Right cardiac atrium (tissue), 5 donors: ENCODE measurements at regions not wholly inside any gene's neighbourhood (a gene's known extent, or its start where the extent isn't known, plus 50 kb on each side); places are given as distances from the start of the nearest gene placed in this dataset.
A peak's percentile ranks its signal among the peaks of the same experiment; 100 is the strongest.

Experiments used
- ATAC-seq, 2 donors: fragments of 200-7000 bp; cut with Tn5 transposase; one replicate each; pipeline versions ENCODE4 v1.8.0 to v1.9.1; 2020; ENCODE audit warnings: moderate library complexity in 2 of 2, mild to moderate bottlenecking in 1 of 2
- DNase-seq, 3 donors: peaks; one replicate each; pipeline ENCODE4 v3.0.0-alpha.2; 2020
- H3K27ac ChIP-seq: one replicate; pipeline ENCODE4 v1.5.1; 2013; ENCODE audit warnings: mild to moderate bottlenecking, low read length, control low read depth, moderate library complexity
- H3K27me3 ChIP-seq: one replicate; pipeline ENCODE4 v1.6.1; 2013; ENCODE audit not compliant: control insufficient read depth, insufficient read depth
- H3K4me1 ChIP-seq: one replicate; pipeline ENCODE4 v1.6.1; 2013; ENCODE audit warnings: low read length; ENCODE audit not compliant: control insufficient read depth, insufficient read depth
- H3K4me3 ChIP-seq: one replicate; pipeline ENCODE4 v1.5.1; 2013; ENCODE audit warnings: low read length, control low read depth
- H3K9me3 ChIP-seq: one replicate; pipeline ENCODE4 v1.6.1; 2013; ENCODE audit warnings: low read length; ENCODE audit not compliant: control insufficient read depth
- WGBS: extraction: QIAGEN DNeasy Blood & Tissue Kit; methylation state at CpG from one replicate; pipeline ENCODE4 v1.1.7; 2013; 5-methylcytosine and 5-hydroxymethylcytosine counted together
- intact Hi-C, 4 donors: fragments of 100-400 bp; cut with DNase I; formaldehyde crosslinking; loops; one replicate each; pipeline versions ENCODE4 v1.11.0 to v1.14.0; 2022 to 2023
- donor health status: healthy with polysubstance abuse.
- donor health status: DM: no; HTN: yes; CAD: no.
- donor health status: DM: no; HTN: no; CAD: no.
- donor health status: DM: no; HTN: yes; CAD: no; lungs with severe emphysema.
- donor health status: DM: yes; HTN: yes; CAD: no.

DNA sequence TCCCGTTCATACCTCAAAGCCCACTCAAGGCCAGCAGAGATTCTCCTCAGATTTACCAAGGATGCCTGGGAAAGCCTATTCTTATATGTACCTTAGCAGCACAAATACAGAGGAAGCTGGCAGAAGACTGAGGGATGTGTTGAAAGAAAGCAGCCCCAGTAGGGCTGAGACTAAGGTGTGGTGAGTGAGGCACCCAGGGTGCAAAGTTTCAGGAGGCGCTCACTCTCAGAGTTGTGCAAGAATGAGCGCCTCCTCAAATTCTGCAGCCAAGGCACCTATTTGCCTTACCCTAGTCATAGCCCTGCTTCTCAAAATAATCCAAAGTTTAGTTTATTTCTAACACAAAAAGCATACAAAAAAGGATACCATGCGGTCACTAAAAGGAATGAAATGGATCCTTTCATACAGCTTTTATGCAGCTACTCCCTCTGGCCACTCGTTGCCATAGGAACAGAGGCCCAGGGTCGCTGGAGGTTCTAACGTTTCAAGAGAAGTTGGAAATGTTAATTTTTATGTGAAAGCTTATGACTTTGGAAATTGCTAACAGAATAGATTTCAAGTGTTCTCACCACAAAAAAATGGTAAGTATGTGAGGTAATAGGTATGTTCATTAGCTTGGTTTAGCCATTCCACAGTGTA, 79.7 kb upstream of the SMIM23 start:
- WGBS, result 85% methylated on average over 7 of the region's 7 CpGs
- DNase-seq (no peak), ATAC-seq (no peak)
- Histone ChIP-seq H3K27ac (no peak overlapping the region), H3K27me3 (no peaks in the 10 kb centered on the region), H3K4me1 (no peaks in the 10 kb centered on the region), H3K4me3 (no peak overlapping the region), H3K9me3 (no peaks in the 10 kb centered on the region)
- intact Hi-C loops, result no loop called here

DNA sequence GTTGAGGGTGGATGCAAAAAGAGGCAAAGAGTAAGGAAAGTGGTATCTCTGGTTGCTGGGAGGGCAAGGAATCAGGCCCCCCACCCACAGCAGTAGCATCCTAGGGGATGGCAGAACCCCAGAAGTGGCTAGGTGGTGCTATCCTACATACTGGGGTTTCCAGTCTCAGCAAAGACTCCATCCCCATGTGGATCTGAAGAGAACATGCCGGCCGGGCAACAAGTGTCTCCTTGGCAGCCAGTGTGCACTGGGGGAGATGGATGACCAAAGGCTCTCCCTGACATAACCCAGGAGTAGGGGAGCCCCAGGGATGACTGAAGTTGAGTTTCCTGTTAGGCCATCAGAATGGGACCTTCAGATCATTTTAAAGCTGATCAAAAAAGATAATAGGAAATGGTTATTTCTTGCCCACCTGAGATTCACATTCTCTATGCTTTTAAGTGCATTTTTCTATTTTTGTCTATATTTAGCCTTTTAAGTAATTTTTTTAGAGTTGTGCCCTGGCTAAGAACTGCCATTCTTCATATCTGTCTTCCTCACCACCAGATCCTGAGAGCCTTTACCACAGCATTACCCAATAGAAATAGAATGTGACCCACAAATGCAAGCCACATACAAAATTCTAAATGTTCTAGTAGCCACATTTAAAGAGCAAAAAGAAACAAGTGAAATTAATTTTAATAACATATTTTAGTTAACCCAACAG, 78.7 kb upstream of the SMIM23 start:
- DNase-seq, result no peak
- H3K4me1 ChIP-seq, result no peaks in the 10 kb centered on the region

DNA sequence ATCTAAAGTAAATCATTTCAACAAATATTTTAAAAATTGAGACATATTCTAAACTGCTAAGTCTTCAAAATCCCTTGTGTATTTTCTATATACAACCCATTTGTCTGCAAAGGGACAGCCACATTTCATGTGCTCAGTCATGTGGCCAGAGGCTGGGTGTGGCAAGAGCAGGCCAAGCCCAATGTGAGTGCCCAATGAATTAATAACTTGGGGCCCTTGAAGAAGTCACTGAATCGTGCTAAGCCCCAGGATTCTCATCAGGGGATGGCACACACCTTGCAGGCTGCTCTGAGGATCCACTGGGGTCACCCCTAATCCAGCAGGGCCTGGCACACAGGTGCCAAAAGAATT, 78.2 kb upstream of the SMIM23 start:
- ATAC-seq (no peak), DNase-seq (no peak)
- no peaks in the 10 kb centered on the region for H3K9me3 ChIP-seq
- H3K4me3 ChIP-seq, result no peak overlapping the region
- no peaks in the 10 kb centered on the region for H3K4me1 ChIP-seq
- 87% methylated on average over 1 of the region's 1 CpG for WGBS
- no peak overlapping the region for H3K27ac ChIP-seq
- intact Hi-C loops, result no loop called here
- H3K27me3 ChIP-seq, result no peaks in the 10 kb centered on the region

More for the DNA sequence above, 78.7 kb upstream of the SMIM23 start:
- H3K4me3 ChIP-seq, result no peak overlapping the region
- whole genome bisulfite sequencing, result 91% methylated on average over 2 of the region's 2 CpGs
- no peak for ATAC-seq
- H3K9me3 ChIP-seq, result no peaks in the 10 kb centered on the region
- intact Hi-C loops, result no loop called here
- no peak overlapping the region for H3K27ac ChIP-seq
- no peaks in the 10 kb centered on the region for H3K27me3 ChIP-seq

DNA sequence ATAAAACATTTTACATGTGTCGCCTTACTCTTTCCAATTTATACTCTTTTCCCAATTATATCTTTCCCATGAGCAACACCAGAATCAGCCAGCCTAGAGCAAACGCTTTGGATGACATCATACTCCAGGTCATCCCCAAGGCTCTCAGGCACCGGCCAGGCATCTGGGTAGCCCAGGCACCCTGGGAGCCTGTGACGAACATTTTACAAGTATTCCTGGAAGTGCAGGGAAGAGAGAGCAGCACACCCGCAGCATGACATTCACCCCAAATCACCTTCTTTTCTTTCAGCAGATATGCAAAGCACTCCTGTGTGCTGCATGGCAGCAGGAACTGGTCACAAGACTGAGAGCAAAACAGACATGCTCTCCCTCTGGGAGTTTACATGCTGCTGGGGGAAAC, 75.7 kb upstream of the SMIM23 start:
- WGBS, result 70% methylated on average over 5 of the region's 5 CpGs
- no peaks in the 10 kb centered on the region for H3K9me3 ChIP-seq
- H3K4me3 ChIP-seq, result no peak overlapping the region
- peak; percentile 34 to 59 (median 58) for DNase-seq
- H3K4me1 ChIP-seq, result no peaks in the 10 kb centered on the region
- ATAC-seq, result peak; percentile 77 to 92
- H3K27ac ChIP-seq, result peak overlapping the region; percentile 56
- intact Hi-C loops, result no loop called here
- no peaks in the 10 kb centered on the region for H3K27me3 ChIP-seq

DNA sequence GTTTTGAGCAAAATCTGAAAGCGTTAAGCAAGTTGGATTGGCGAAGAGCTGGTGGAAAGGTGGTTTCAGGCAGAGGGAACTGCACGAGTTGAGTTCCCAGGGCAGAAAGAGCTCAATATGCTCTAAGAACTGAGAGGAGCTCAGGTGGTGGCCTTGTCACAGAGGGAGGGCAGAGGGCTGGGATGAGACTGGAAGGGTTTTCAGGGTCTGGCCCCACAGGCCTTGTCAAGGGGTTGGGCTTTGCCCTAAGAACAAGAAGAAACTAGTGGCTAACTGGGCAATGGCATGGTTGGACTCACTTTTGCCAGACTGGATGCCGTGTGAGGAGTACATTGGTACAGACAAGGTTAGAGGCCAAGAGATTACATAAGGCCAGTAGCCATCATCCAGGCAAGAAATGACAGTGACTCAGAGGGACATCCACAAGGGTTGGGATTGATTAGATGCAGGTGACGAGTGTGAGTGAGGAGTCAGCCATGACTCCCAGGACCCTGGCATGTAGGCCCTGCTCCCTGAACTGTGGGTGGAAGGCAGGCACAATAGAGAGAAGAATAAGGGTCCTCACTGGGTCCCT, 75.1 kb upstream of the SMIM23 start:
- peak overlapping the region; percentile 3 for H3K27ac ChIP-seq
- DNase-seq, result no peak
- 81% methylated on average over 5 of the region's 5 CpGs for WGBS
- H3K4me1 ChIP-seq, result no peaks in the 10 kb centered on the region
- no peaks in the 10 kb centered on the region for H3K9me3 ChIP-seq
- H3K4me3 ChIP-seq, result no peak overlapping the region
- intact Hi-C loops, result no loop called here
- peak in 1 of 2 donors; percentile 53 for ATAC-seq
- H3K27me3 ChIP-seq, result no peaks in the 10 kb centered on the region

DNA sequence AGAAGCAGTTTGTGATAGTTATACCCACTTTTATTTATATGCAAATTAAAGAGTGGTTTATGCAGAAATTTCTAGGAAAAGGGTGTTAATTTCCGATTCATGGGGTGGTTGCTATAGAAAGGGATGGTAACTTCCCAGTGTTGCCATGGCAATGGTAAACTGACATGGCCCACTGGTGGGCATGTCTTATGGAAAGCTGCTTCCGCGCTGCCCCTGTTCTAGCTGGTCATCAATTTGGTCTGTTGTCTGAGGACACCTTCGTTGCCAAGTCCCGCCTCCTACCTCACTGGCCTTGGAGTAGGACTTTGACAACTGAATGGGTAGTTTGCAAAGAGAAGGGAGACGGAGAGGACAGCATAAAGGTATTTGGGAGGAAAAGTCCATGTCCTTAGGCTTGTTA, 74.0 kb upstream of the SMIM23 start:
- no peak overlapping the region for H3K4me3 ChIP-seq
- no peaks in the 10 kb centered on the region for H3K27me3 ChIP-seq
- intact Hi-C loops, result no loop called here
- no peak for DNase-seq
- 87% methylated on average over 6 of the region's 6 CpGs for WGBS
- ATAC-seq, result no peak
- H3K4me1 ChIP-seq, result no peaks in the 10 kb centered on the region
- no peaks in the 10 kb centered on the region for H3K9me3 ChIP-seq
- H3K27ac ChIP-seq, result no peak overlapping the region

DNA sequence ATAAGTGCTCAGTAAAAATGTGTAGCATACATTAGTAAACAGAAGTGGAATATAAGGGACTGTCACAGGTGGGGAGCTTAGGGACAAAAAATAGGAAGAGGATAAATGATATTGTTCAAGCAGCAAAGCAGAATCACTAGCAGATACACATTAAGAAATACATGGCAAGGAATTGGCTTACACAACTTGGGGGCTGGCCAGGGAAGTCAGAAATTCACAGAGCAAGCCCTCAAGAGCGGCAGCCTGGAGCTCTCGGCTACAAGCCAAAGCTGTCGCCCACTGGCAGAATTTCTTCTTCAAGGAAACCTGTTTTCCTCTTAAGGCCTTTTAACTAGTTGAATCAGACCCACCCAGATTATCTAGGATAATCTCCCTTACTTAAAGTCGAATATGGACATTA, 73.0 kb upstream of the SMIM23 start:
- Histone ChIP-seq H3K4me3 (no peak overlapping the region), H3K27ac (no peak overlapping the region), H3K9me3 (no peaks in the 10 kb centered on the region), H3K4me1 (no peaks in the 10 kb centered on the region), H3K27me3 (no peaks in the 10 kb centered on the region)
- WGBS, result 40% methylated on average over 4 of the region's 4 CpGs
- intact Hi-C loops, result no loop called here
- DNase-seq (no peak), ATAC-seq (no peak)

DNA sequence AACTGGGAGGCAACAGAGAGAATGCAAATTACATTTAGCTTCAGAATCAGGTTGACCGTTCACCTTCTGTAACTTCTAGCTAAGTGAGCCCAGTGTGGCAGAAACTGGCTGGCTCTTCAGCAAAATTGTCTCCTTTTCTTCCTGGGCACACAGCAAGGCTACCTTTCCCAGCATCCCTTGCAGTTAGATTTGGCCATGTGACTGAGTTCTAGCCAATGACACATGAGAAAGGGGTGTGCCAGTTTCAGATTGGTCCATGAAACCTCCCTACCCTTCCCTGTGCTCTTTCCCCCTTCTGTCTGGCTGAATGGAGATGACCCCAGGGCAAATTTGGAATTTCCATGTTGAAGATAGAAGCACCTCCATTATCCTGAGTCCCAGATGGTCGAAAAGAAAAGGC, 72.5 kb upstream of the SMIM23 start:
- 85% methylated on average over 2 of the region's 2 CpGs for WGBS
- Histone ChIP-seq H3K27ac (no peak overlapping the region), H3K9me3 (no peaks in the 10 kb centered on the region), H3K27me3 (no peaks in the 10 kb centered on the region), H3K4me3 (no peak overlapping the region), H3K4me1 (no peaks in the 10 kb centered on the region)
- no peak for DNase-seq
- intact Hi-C loops, result no loop called here
- no peak for ATAC-seq

DNA sequence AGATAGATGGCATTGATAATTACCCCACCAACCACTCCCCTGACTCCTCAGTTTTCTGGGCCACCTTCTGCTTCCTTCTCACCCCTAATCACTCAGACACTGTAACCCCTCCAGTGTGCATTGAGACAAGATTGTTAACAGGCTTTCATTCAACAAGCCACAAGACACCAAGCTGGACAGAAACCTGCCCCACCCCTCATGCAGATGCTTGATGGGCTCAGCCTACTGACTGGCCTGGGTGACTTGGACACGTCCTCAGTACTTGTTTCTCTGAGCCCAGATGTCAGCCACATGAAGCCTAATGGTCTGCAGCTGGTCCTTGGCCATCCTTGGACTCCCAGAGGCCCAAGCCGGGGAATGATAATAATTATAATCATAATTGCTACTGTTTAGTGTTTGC, 71.4 kb upstream of the SMIM23 start:
- ATAC-seq (no peak), DNase-seq (no peak)
- 62% methylated on average over 2 of the region's 2 CpGs for WGBS
- intact Hi-C loops, result no loop called here
- Histone ChIP-seq H3K27ac (no peak overlapping the region), H3K4me3 (no peak overlapping the region), H3K9me3 (no peaks in the 10 kb centered on the region), H3K4me1 (no peaks in the 10 kb centered on the region), H3K27me3 (no peaks in the 10 kb centered on the region)

DNA sequence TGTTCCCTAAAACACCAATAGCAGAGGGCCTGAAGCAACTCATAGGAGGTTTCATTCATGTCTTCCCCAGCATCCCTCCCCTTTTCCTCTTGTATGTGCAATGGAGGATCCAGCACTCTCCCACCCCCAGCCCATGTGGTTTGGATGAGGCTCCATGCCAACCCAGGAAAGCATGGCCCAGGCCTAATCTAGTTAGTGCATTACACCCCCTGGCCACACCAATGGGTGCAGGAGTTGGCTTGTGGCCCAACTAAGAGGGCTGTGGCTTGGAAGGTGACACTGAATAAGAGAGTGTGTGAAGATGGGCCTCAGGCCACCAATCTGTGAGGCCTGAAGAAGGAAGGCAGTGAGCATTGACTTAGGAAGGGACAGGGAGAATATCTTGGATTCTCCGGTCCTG, 70.8 kb upstream of the SMIM23 start:
- Histone ChIP-seq H3K4me1 (no peaks in the 10 kb centered on the region), H3K9me3 (no peaks in the 10 kb centered on the region), H3K27ac (no peak overlapping the region), H3K27me3 (no peaks in the 10 kb centered on the region), H3K4me3 (no peak overlapping the region)
- ATAC-seq, result peak in 1 of 2 donors; percentile 47
- WGBS, result 79% methylated on average over 1 of the region's 1 CpG
- intact Hi-C loops, result no loop called here
- peak in 1 of 3 donors; percentile 61 for DNase-seq

DNA sequence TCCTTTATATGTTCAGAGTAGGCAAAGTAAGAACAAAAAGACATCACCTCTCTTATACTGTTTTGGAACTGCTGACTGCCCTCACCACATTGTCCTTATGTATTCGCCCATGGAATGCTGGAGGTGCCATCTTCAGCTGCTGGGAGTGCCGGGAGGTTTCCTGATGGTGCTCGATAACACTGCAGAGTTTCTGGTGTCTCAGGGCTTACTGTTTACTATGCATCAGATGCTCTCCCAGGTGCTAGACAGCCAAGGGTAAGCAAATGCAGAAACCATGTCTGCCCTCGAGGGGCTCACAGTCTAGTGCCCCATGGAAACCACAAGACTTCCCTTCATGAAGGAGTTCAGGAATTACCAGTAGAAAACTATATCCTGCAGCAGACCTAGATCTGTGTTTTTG, 70.1 kb upstream of the SMIM23 start:
- no peak for ATAC-seq
- no peaks in the 10 kb centered on the region for H3K9me3 ChIP-seq
- intact Hi-C loops, result no loop called here
- DNase-seq, result no peak
- H3K4me1 ChIP-seq, result no peaks in the 10 kb centered on the region
- 78% methylated on average over 4 of the region's 4 CpGs for WGBS
- H3K27me3 ChIP-seq, result no peaks in the 10 kb centered on the region
- H3K27ac ChIP-seq, result no peak overlapping the region
- H3K4me3 ChIP-seq, result no peak overlapping the region
